Mesendoderm (in vitro differentiated cells): ENCODE measurements at regions not wholly inside any gene's neighbourhood (a gene's known extent, or its start where the extent isn't known, plus 50 kb on each side); places are given as distances from the start of the nearest gene placed in this dataset.

ENCODE experiments used
- DNase-seq: peaks from one replicate; pipeline ENCODE4 v3.0.0; 2013
- H2AK5ac ChIP-seq: 2 replicates; pipeline ENCODE4 v1.6.1; 2013; ENCODE audit warnings: low read length, inconsistent platforms
- H2BK120ac ChIP-seq: 2 replicates; pipeline ENCODE4 v1.6.1; 2013; ENCODE audit warnings: low read depth, mild to moderate bottlenecking, low read length, moderate library complexity, mixed read lengths
- H2BK15ac ChIP-seq: replicated peaks from 2 replicates; pipeline ENCODE4 v1.6.1; 2013; ENCODE audit warnings: low read depth, mild to moderate bottlenecking, moderate library complexity
- H2BK5ac ChIP-seq: 2 replicates; pipeline ENCODE4 v1.6.1; 2013; ENCODE audit warnings: low read length, inconsistent platforms
- H3K18ac ChIP-seq: 2 replicates; pipeline ENCODE4 v1.6.1; 2013; ENCODE audit warnings: mild to moderate bottlenecking, low read length, mixed read lengths
- H3K23ac ChIP-seq: one replicate; pipeline ENCODE4 v1.6.1; 2013; ENCODE audit warnings: low read length
- H3K27ac ChIP-seq: 2 replicates; pipeline ENCODE4 v1.5.1; 2013; ENCODE audit warnings: low read depth, mild to moderate bottlenecking, inconsistent platforms, low read length, moderate library complexity
- H3K27me3 ChIP-seq: 2 replicates; pipeline ENCODE4 v1.6.1; 2013; ENCODE audit warnings: low read length, control low read depth, mild to moderate bottlenecking, inconsistent platforms; ENCODE audit not compliant: insufficient read depth, poor library complexity
- H3K36me3 ChIP-seq: 2 replicates; pipeline ENCODE4 v1.6.1; 2013; ENCODE audit warnings: low read length, inconsistent platforms; ENCODE audit not compliant: control insufficient read depth, insufficient read depth
- H3K4ac ChIP-seq: one replicate; pipeline ENCODE4 v1.6.1; 2013; ENCODE audit warnings: low read depth, mild to moderate bottlenecking, low read length, moderate library complexity
- H3K4me1 ChIP-seq: 2 replicates; pipeline ENCODE4 v1.6.1; 2013; ENCODE audit warnings: low read depth, low read length, inconsistent platforms; ENCODE audit not compliant: control insufficient read depth
- H3K4me2 ChIP-seq: 2 replicates; pipeline ENCODE4 v1.6.1; 2013; ENCODE audit warnings: low read length
- H3K4me3 ChIP-seq: 2 replicates; pipeline ENCODE4 v1.5.1; 2013; ENCODE audit warnings: mild to moderate bottlenecking, low read length
- H3K56ac ChIP-seq: one replicate; pipeline ENCODE4 v1.6.1; 2013; ENCODE audit warnings: low read length
- H3K79me1 ChIP-seq: 2 replicates; pipeline ENCODE4 v1.6.1; 2013; ENCODE audit warnings: low read length, inconsistent platforms
- H3K79me2 ChIP-seq: 2 replicates; pipeline ENCODE4 v1.6.1; 2013; ENCODE audit warnings: mild to moderate bottlenecking, low read length; ENCODE audit not compliant: control insufficient read depth, insufficient read depth
- H3K9ac ChIP-seq: 2 replicates; pipeline ENCODE4 v1.6.1; 2013; ENCODE audit warnings: low read length, inconsistent platforms
- H4K5ac ChIP-seq: one replicate; pipeline ENCODE4 v1.6.1; 2013; ENCODE audit warnings: low read length
- H4K8ac ChIP-seq: one replicate; pipeline ENCODE4 v1.6.1; 2013; ENCODE audit warnings: low read depth, mild to moderate bottlenecking, control low read depth, low read length, moderate library complexity
- WGBS: extraction: QIAGEN DNeasy Blood & Tissue Kit; methylation state at CpG from one replicate; pipeline ENCODE4 v1.1.7; 2013; ENCODE audit warnings: low lambda C conversion rate, missing lambda C conversion rate; ENCODE audit not compliant: insufficient coverage; ENCODE audit errors: extremely low coverage; 5-methylcytosine and 5-hydroxymethylcytosine counted together

DNA sequence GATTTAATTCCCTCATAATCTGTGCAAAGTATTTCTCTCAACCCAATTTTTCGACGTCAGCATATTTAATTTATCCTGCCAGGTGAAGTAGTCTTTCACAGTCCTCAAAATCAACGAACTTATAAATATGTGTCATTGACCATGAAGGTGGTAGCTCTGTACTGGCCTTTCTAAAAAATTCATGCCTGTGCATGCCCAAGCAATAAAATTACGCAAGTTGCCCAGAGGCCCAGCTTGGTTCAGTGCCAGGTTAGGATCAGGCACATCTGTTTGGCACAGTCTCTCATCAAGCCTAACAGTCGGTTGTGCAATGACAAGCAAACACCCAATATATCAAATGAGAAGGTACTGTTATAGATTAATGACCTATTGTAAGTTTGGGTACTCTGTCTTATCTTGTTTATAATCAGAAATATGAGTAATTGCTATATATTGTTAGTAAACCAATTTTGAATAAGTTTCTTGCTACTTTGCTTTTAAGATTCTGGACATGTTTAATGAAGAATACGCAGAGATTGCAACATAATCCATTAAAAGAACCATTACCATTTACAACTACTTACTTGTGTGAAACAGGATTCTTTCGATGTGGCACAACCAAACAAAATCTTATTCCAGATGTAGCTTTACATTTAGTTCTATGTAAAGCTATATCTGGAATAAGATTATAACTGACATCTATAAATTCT, 159.0 kb upstream of the IL12A start:
- H3K56ac ChIP-seq: no peak overlapping the region
- H3K27ac ChIP-seq: no peak overlapping the region
- H2BK5ac ChIP-seq: no peak overlapping the region
- H3K79me2 ChIP-seq: no peaks in the 10 kb centered on the region
- H3K79me1 ChIP-seq: no peaks in the 10 kb centered on the region
- no peak overlapping the region for H3K4me2 ChIP-seq
- no peak overlapping the region for H2BK15ac ChIP-seq
- no peak overlapping the region for H4K5ac ChIP-seq
- no peak overlapping the region for H3K23ac ChIP-seq
- H3K18ac ChIP-seq: no peak overlapping the region
- H4K8ac ChIP-seq: no peak overlapping the region
- no peak overlapping the region for H2BK120ac ChIP-seq
- no CpG with 5 or more reads among the region's 7 CpGs for WGBS
- DNase-seq: no peak
- no peak overlapping the region for H2AK5ac ChIP-seq
- H3K36me3 ChIP-seq: no peaks in the 10 kb centered on the region
- H3K4me1 ChIP-seq: no peaks in the 10 kb centered on the region
- H3K4ac ChIP-seq: no peak overlapping the region
- H3K27me3 ChIP-seq: no peaks in the 10 kb centered on the region
- H3K4me3 ChIP-seq: no peak overlapping the region
- H3K9ac ChIP-seq: no peak overlapping the region

DNA sequence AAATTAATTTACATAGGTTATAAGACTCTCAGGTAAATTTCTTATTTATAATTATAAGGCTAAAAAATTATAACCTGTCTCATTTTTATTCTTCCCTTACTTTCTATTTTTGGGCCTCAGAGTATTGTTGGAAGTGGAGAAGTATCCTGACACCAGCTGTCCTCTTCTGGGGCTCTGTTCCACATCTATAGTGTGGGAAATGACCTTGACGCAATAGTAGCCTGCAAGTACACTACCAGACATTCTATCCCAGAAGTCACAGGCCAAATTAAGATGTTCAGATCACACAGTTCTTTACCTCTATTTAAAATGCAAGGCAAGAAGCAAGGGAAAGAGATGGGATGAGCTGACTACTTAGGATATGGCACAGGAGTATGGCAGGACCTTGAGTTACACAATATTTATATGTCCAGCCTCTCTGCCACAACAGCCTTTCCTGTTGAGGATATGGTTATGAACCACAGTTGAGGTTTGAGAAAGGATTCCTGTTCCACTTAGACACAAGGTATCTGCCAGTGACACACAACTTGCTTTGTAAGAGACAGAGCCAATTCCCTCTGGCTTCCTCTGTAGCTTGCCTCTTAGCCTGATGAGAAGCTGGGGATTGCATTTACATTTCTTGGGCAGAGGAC, 158.0 kb upstream of the IL12A start:
- H3K9ac ChIP-seq: no peak overlapping the region
- no peaks in the 10 kb centered on the region for H3K4me1 ChIP-seq
- H2BK5ac ChIP-seq: no peak overlapping the region
- H2AK5ac ChIP-seq: no peak overlapping the region
- H2BK15ac ChIP-seq: no peak overlapping the region
- H3K79me1 ChIP-seq: no peaks in the 10 kb centered on the region
- no peaks in the 10 kb centered on the region for H3K36me3 ChIP-seq
- H3K4me3 ChIP-seq: no peak overlapping the region
- no peaks in the 10 kb centered on the region for H3K79me2 ChIP-seq
- no peak overlapping the region for H3K4ac ChIP-seq
- no peak overlapping the region for H3K56ac ChIP-seq
- H3K23ac ChIP-seq: no peak overlapping the region
- no peak overlapping the region for H4K8ac ChIP-seq
- no CpG with 5 or more reads among the region's 1 CpG for WGBS
- H3K4me2 ChIP-seq: no peak overlapping the region
- no peak overlapping the region for H3K27ac ChIP-seq
- no peak overlapping the region for H2BK120ac ChIP-seq
- H3K27me3 ChIP-seq: no peaks in the 10 kb centered on the region
- H4K5ac ChIP-seq: no peak overlapping the region
- DNase-seq: no peak
- H3K18ac ChIP-seq: no peak overlapping the region

- Histone ChIP-seq H2AK5ac (no peak overlapping the region), H3K23ac (no peak overlapping the region), H2BK5ac (no peak overlapping the region), H4K5ac (no peak overlapping the region), H2BK120ac (no peak overlapping the region), H4K8ac (no peak overlapping the region), H2BK15ac (no peak overlapping the region), H3K9ac (no peak overlapping the region), H3K4me2 (no peak overlapping the region), H3K18ac (no peak overlapping the region), H3K4ac (no peak overlapping the region), H3K79me2 (no peaks in the 10 kb centered on the region), H3K27me3 (no peaks in the 10 kb centered on the region), H3K36me3 (no peaks in the 10 kb centered on the region), H3K27ac (no peak overlapping the region), H3K79me1 (no peaks in the 10 kb centered on the region), H3K4me3 (no peak overlapping the region), H3K4me1 (no peaks in the 10 kb centered on the region), H3K56ac (no peak overlapping the region)
- no CpG with 5 or more reads among the region's 2 CpGs for WGBS
- no peak for DNase-seq
Observed at GRCh38 chr3:159831466-159831865, 157.2 kb upstream of the IL12A start.

- WGBS: no CpG with 5 or more reads among the region's 2 CpGs
- no peaks in the 10 kb centered on the region for H3K79me2 ChIP-seq
- H3K18ac ChIP-seq: no peak overlapping the region
- no peak overlapping the region for H2BK120ac ChIP-seq
- H3K4me1 ChIP-seq: no peaks in the 10 kb centered on the region
- no peak overlapping the region for H4K8ac ChIP-seq
- no peak overlapping the region for H4K5ac ChIP-seq
- H2BK5ac ChIP-seq: no peak overlapping the region
- no peak overlapping the region for H3K4me3 ChIP-seq
- H3K23ac ChIP-seq: no peak overlapping the region
- DNase-seq: no peak
- no peak overlapping the region for H3K56ac ChIP-seq
- no peaks in the 10 kb centered on the region for H3K36me3 ChIP-seq
- H3K4ac ChIP-seq: no peak overlapping the region
- no peak overlapping the region for H2AK5ac ChIP-seq
- no peak overlapping the region for H3K27ac ChIP-seq
- no peak overlapping the region for H2BK15ac ChIP-seq
- H3K4me2 ChIP-seq: no peak overlapping the region
- no peaks in the 10 kb centered on the region for H3K79me1 ChIP-seq
- no peak overlapping the region for H3K9ac ChIP-seq
- no peaks in the 10 kb centered on the region for H3K27me3 ChIP-seq
Observed at GRCh38 chr3:159832024-159832423, 156.6 kb upstream of the IL12A start.

- WGBS: no CpG with 5 or more reads among the region's 1 CpG
- Histone ChIP-seq H2AK5ac (no peak overlapping the region), H3K4me2 (no peak overlapping the region), H3K79me2 (no peaks in the 10 kb centered on the region), H3K9ac (no peak overlapping the region), H3K4ac (no peak overlapping the region), H3K27ac (no peak overlapping the region), H3K4me1 (no peaks in the 10 kb centered on the region), H3K23ac (no peak overlapping the region), H4K5ac (no peak overlapping the region), H3K4me3 (no peak overlapping the region), H3K36me3 (no peaks in the 10 kb centered on the region), H2BK15ac (no peak overlapping the region), H3K27me3 (no peaks in the 10 kb centered on the region), H2BK5ac (no peak overlapping the region), H3K79me1 (no peaks in the 10 kb centered on the region), H3K18ac (no peak overlapping the region), H2BK120ac (no peak overlapping the region), H4K8ac (no peak overlapping the region), H3K56ac (no peak overlapping the region)
- DNase-seq: no peak
Observed at GRCh38 chr3:159835126-159835525, 153.5 kb upstream of the IL12A start.

GRCh38 chr3:159837725-159838124, 150.9 kb upstream of the IL12A start:
- Histone ChIP-seq H4K8ac (no peak overlapping the region), H2BK15ac (no peak overlapping the region), H3K23ac (no peak overlapping the region), H2BK120ac (no peak overlapping the region), H3K79me1 (peaks cover 1% of the 10 kb centered on the region), H3K27ac (no peak overlapping the region), H3K36me3 (no peaks in the 10 kb centered on the region), H3K18ac (no peak overlapping the region), H3K79me2 (no peaks in the 10 kb centered on the region), H2BK5ac (no peak overlapping the region), H3K4ac (no peak overlapping the region), H3K4me2 (no peak overlapping the region), H2AK5ac (no peak overlapping the region), H3K4me3 (no peak overlapping the region), H3K27me3 (no peaks in the 10 kb centered on the region), H4K5ac (no peak overlapping the region), H3K56ac (no peak overlapping the region), H3K4me1 (no peaks in the 10 kb centered on the region), H3K9ac (no peak overlapping the region)
- DNase-seq: no peak
- no CpG with 5 or more reads among the region's 3 CpGs for WGBS
